ENCODE measurements at regions not wholly inside any gene's neighbourhood (a gene's known extent, or its start where the extent isn't known, plus 50 kb on each side); places are given as distances from the start of the nearest gene placed in this dataset.

DNA sequence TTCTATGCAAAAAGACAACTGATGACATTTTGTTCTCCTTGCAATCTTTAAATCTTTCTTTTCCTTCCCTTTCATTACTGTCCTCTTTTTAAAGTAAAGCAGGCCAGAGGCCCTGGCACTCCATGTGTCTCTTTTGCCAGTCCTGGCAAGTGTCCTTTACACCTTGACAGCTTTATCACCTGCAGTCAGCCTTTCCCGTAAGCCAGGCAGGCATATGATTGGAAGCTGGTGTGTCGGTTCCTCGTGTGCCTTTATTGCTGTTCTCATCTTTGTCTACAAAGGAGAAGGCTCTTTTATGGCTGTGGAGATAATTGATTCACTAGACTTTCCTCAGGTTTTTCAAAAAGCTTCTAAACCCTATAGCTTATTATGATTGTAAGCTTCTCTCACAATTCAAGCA, 162.3 kb upstream of the FBXL4 start (continued):
- TF ChIP-seq, protein P1, sequence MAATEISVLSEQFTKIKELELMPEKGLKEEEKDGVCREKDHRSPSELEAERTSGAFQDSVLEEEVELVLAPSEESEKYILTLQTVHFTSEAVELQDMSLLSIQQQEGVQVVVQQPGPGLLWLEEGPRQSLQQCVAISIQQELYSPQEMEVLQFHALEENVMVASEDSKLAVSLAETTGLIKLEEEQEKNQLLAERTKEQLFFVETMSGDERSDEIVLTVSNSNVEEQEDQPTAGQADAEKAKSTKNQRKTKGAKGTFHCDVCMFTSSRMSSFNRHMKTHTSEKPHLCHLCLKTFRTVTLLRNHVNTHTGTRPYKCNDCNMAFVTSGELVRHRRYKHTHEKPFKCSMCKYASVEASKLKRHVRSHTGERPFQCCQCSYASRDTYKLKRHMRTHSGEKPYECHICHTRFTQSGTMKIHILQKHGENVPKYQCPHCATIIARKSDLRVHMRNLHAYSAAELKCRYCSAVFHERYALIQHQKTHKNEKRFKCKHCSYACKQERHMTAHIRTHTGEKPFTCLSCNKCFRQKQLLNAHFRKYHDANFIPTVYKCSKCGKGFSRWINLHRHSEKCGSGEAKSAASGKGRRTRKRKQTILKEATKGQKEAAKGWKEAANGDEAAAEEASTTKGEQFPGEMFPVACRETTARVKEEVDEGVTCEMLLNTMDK (IDR thresholded peaks at IDR 0.05; ENCODE audit: borderline replicate concordance, insufficient read depth, low read depth, low read length, poor library complexity, severe bottlenecking): no peak
- TF ChIP-seq FOSL1 (tag; conservative IDR thresholded peaks at IDR 0.05): no peak
- TF ChIP-seq ZKSCAN3 (CRISPR knock-in tag; IDR thresholded peaks at IDR 0.05): no peak
- TF ChIP-seq GATAD2A (IDR thresholded peaks at IDR 0.05): no peak
- TF ChIP-seq, protein P2, sequence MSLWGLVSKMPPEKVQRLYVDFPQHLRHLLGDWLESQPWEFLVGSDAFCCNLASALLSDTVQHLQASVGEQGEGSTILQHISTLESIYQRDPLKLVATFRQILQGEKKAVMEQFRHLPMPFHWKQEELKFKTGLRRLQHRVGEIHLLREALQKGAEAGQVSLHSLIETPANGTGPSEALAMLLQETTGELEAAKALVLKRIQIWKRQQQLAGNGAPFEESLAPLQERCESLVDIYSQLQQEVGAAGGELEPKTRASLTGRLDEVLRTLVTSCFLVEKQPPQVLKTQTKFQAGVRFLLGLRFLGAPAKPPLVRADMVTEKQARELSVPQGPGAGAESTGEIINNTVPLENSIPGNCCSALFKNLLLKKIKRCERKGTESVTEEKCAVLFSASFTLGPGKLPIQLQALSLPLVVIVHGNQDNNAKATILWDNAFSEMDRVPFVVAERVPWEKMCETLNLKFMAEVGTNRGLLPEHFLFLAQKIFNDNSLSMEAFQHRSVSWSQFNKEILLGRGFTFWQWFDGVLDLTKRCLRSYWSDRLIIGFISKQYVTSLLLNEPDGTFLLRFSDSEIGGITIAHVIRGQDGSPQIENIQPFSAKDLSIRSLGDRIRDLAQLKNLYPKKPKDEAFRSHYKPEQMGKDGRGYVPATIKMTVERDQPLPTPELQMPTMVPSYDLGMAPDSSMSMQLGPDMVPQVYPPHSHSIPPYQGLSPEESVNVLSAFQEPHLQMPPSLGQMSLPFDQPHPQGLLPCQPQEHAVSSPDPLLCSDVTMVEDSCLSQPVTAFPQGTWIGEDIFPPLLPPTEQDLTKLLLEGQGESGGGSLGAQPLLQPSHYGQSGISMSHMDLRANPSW (CRISPR knock-in tag; IDR thresholded peaks at IDR 0.05): no peak
- no peak for TF ChIP-seq ZNF444 (CRISPR knock-in tag; IDR thresholded peaks at IDR 0.05)
- no peak for TF ChIP-seq CC2D1A (IDR thresholded peaks at IDR 0.05)
- TF ChIP-seq TEAD2 (tag; IDR thresholded peaks at IDR 0.05): no peak
- TF ChIP-seq CBX5 (IDR thresholded peaks at IDR 0.05; ENCODE audit: borderline replicate concordance, low read depth): no peak
- no peak for TF ChIP-seq ZNF146 (CRISPR knock-in tag; IDR thresholded peaks at IDR 0.05; ENCODE audit: unreplicated experiment)
- no peak for TF ChIP-seq TCFL5 (CRISPR knock-in tag; conservative IDR thresholded peaks at IDR 0.05)
- no peak for TF ChIP-seq STAG1 (CRISPR knock-in tag; IDR thresholded peaks at IDR 0.05; ENCODE audit: borderline replicate concordance)

All from K562 (cell line).